ENCODE measurements at regions not wholly inside any gene's neighbourhood (a gene's known extent, or its start where the extent isn't known, plus 50 kb on each side); places are given as distances from the start of the nearest gene placed in this dataset.

- FAIRE-seq (no peak), DNase-seq (ENCODE audit: low read depth, low spot score) (no peak)
- Histone ChIP-seq H3K36me3 (ENCODE audit: control insufficient read depth in 2 of 2, extremely low read depth in 1 of 2, insufficient read depth in 2 of 2, low read length in 2 of 2) (no peaks in the 10 kb centered on the region), H3K9ac (ENCODE audit: control insufficient read depth, extremely low read depth, insufficient read depth, low read length) (no peak overlapping the region), H3K9me1 (ENCODE audit: control insufficient read depth, extremely low read depth, insufficient read depth, low read length) (no peaks in the 10 kb centered on the region), H3K4me1 (ENCODE audit: control insufficient read depth, extremely low read depth, insufficient read depth, low read length) (no peaks in the 10 kb centered on the region), H3K4me3 (ENCODE audit: control insufficient read depth in 2 of 3, extremely low read depth in 1 of 3, insufficient read depth in 2 of 3, low read depth in 1 of 3, low read length in 3 of 3) (no peak overlapping the region), H3K79me2 (ENCODE audit: control insufficient read depth, insufficient read depth, low read length) (no peaks in the 10 kb centered on the region), H3K4me2 (ENCODE audit: control insufficient read depth, extremely low read depth, insufficient read depth, low read depth, low read length) (no peak overlapping the region), H4K20me1 (ENCODE audit: control insufficient read depth, extremely low read depth, insufficient read depth, low read length) (no peaks in the 10 kb centered on the region), H3K27ac (ENCODE audit: control insufficient read depth, insufficient read depth, low read length) (no peak overlapping the region), H3K27me3 (ENCODE audit: control insufficient read depth, extremely low read depth, insufficient read depth, low read length) (no peaks in the 10 kb centered on the region), H3K9me3 (ENCODE audit: control insufficient read depth, low read depth, low read length) (no peaks in the 10 kb centered on the region), H2AFZ (ENCODE audit: control insufficient read depth, low read length) (no peak overlapping the region)
- TF ChIP-seq, protein P1, sequence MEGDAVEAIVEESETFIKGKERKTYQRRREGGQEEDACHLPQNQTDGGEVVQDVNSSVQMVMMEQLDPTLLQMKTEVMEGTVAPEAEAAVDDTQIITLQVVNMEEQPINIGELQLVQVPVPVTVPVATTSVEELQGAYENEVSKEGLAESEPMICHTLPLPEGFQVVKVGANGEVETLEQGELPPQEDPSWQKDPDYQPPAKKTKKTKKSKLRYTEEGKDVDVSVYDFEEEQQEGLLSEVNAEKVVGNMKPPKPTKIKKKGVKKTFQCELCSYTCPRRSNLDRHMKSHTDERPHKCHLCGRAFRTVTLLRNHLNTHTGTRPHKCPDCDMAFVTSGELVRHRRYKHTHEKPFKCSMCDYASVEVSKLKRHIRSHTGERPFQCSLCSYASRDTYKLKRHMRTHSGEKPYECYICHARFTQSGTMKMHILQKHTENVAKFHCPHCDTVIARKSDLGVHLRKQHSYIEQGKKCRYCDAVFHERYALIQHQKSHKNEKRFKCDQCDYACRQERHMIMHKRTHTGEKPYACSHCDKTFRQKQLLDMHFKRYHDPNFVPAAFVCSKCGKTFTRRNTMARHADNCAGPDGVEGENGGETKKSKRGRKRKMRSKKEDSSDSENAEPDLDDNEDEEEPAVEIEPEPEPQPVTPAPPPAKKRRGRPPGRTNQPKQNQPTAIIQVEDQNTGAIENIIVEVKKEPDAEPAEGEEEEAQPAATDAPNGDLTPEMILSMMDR (optimal IDR thresholded peaks at IDR 0.05 in 1 of 3, IDR thresholded peaks at IDR 0.05 in 1 of 3, conservative IDR thresholded peaks at IDR 0.05 in 1 of 3; ENCODE audit: extremely low read depth in 1 of 3, insufficient read depth in 2 of 3, low read length in 3 of 3), result no peak
- no peak for TF ChIP-seq EZH2 (IDR thresholded peaks at IDR 0.05; ENCODE audit: low read length)
- dilution Hi-C loops (cut with MboI; ENCODE audit: extremely low pct_ligation_motif_present, low sequenced_read_pairs), result no loop called here
Observed at GRCh38 chr6:79797912-79798311, 149.4 kb downstream of the ELOVL4 start.

DNA sequence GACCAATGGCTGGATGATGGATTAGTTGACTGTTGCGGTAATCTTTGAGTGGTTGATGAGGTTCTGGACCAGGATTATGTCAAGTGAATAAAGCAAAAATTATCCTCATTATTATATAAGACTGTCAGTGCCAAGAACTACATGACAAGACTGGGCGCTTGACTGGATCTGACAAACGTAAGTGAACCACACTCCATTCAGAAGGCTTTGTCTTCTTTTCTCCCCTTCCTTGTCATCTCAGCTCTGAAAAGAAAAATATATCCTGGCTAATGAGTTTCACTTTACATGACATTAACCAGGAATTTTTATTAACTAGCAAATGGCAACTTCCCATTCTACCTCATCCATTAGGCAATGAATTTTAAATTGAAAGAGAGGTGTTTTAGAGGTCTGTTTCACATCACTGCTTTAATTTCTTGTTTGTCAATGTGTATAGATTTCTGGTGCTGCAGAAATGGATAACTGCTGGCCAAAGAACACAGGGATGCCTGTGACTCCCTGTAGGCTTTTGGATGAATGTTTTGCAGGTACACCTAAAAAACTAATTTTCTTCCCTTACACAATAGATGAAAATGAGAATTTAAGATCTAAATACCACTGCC is 150.1 kb downstream of the ELOVL4 start:
- Histone ChIP-seq H3K4me3 (ENCODE audit: control insufficient read depth in 2 of 3, extremely low read depth in 1 of 3, insufficient read depth in 2 of 3, low read depth in 1 of 3, low read length in 3 of 3) (no peak overlapping the region), H3K9me1 (ENCODE audit: control insufficient read depth, extremely low read depth, insufficient read depth, low read length) (no peaks in the 10 kb centered on the region), H3K27me3 (ENCODE audit: control insufficient read depth, extremely low read depth, insufficient read depth, low read length) (no peaks in the 10 kb centered on the region), H3K27ac (ENCODE audit: control insufficient read depth, insufficient read depth, low read length) (no peak overlapping the region), H3K4me2 (ENCODE audit: control insufficient read depth, extremely low read depth, insufficient read depth, low read depth, low read length) (no peak overlapping the region), H3K4me1 (ENCODE audit: control insufficient read depth, extremely low read depth, insufficient read depth, low read length) (no peaks in the 10 kb centered on the region), H3K9me3 (ENCODE audit: control insufficient read depth, low read depth, low read length) (no peaks in the 10 kb centered on the region), H3K9ac (ENCODE audit: control insufficient read depth, extremely low read depth, insufficient read depth, low read length) (no peak overlapping the region), H3K36me3 (ENCODE audit: control insufficient read depth in 2 of 2, extremely low read depth in 1 of 2, insufficient read depth in 2 of 2, low read length in 2 of 2) (no peaks in the 10 kb centered on the region), H3K79me2 (ENCODE audit: control insufficient read depth, insufficient read depth, low read length) (no peaks in the 10 kb centered on the region), H2AFZ (ENCODE audit: control insufficient read depth, low read length) (no peak overlapping the region), H4K20me1 (ENCODE audit: control insufficient read depth, extremely low read depth, insufficient read depth, low read length) (no peaks in the 10 kb centered on the region)
- FAIRE-seq (no peak), DNase-seq (ENCODE audit: low read depth, low spot score) (no peak)
- TF ChIP-seq, protein P1 (optimal IDR thresholded peaks at IDR 0.05 in 1 of 3, IDR thresholded peaks at IDR 0.05 in 1 of 3, conservative IDR thresholded peaks at IDR 0.05 in 1 of 3; ENCODE audit: extremely low read depth in 1 of 3, insufficient read depth in 2 of 3, low read length in 3 of 3), result no peak
- TF ChIP-seq EZH2 (IDR thresholded peaks at IDR 0.05; ENCODE audit: low read length), result no peak
- dilution Hi-C loops (cut with MboI; ENCODE audit: extremely low pct_ligation_motif_present, low sequenced_read_pairs), result no loop called here

Measured in keratinocyte (primary cell).